Psoas muscle (tissue), 7 donors: ENCODE measurements at regions not wholly inside any gene's neighbourhood (a gene's known extent, or its start where the extent isn't known, plus 50 kb on each side); places are given as distances from the start of the nearest gene placed in this dataset.

Source experiments
- ATAC-seq, 4 donors: fragments of 200-7000 bp; cut with Tn5 transposase; one replicate each; pipeline ENCODE4 v1.9.1; 2020; ENCODE audit warnings: moderate library complexity in 3 of 4, mild to moderate bottlenecking in 2 of 4
- DNase-seq, 2 donors: peaks; one replicate each; pipeline ENCODE4 v3.0.0-alpha.2; 2020
- H3K27ac ChIP-seq: fragments of 200-600 bp; one replicate; pipeline ENCODE4 v1.8.0; 2022
- H3K27me3 ChIP-seq, 3 donors: fragments of 200-600 bp in 1 of 3; one replicate each; pipeline versions ENCODE4 v1.6.1 to v1.8.0; 2013 to 2022; ENCODE audit warnings: low read length in 2 of 3, mild to moderate bottlenecking in 2 of 3, moderate library complexity in 1 of 3; ENCODE audit not compliant: insufficient read depth in 3 of 3
- H3K36me3 ChIP-seq, 2 donors: fragments of 200-600 bp in 1 of 2; one replicate each; pipeline versions ENCODE4 v1.6.1 to v1.8.0; 2013 to 2022; ENCODE audit warnings: low read depth in 1 of 2, mild to moderate bottlenecking in 1 of 2, moderate library complexity in 1 of 2; ENCODE audit not compliant: insufficient read depth in 1 of 2
- H3K4me1 ChIP-seq: fragments of 200-600 bp; one replicate; pipeline ENCODE4 v1.8.0; 2022
- H3K4me3 ChIP-seq: fragments of 200-600 bp; one replicate; pipeline ENCODE4 v1.8.0; 2022; ENCODE audit warnings: mild to moderate bottlenecking
- H3K9me3 ChIP-seq: fragments of 200-600 bp; one replicate; pipeline ENCODE4 v1.8.0; 2022
- CTCF ChIP-seq: fragments of 200-600 bp; IDR thresholded peaks from one replicate; pipeline ENCODE4 v1.8.0; 2022; ENCODE audit warnings: antibody characterized with exemption
- WGBS, 3 donors: extraction: QIAGEN DNeasy Blood & Tissue Kit; methylation state at CpG; one replicate each; pipeline versions ENCODE4 v1.1.6 to v1.1.7; 2013; 5-methylcytosine and 5-hydroxymethylcytosine counted together
- intact Hi-C, 2 donors: fragments of 100-400 bp; cut with DNase I; formaldehyde crosslinking; loops; one replicate each; pipeline versions ENCODE4 v1.11.0 to v1.14.2; 2022
- donor health status: healthy with polysubstance abuse.
- donor health status: DM: no; HTN: no; CAD: no; lungs with moderate emphysema.
- donor health status: Bipolar disorder and iron deficiency.
- donor health status: healthy.
- donor health status: DM: yes; HTN: yes; CAD: no.
- donor health status: DM: no; HTN: no; CAD: no.
- donor health status: DM: yes; HTN: yes; CAD: no.

GRCh38 chr4:28518561-28519165, 1658.0 kb downstream of the STIM2 start:
- no peak for DNase-seq
- Histone ChIP-seq H3K4me3 (no peak overlapping the region), H3K27me3 (no peaks in the 10 kb centered on the region), H3K9me3 (no peaks in the 10 kb centered on the region), H3K27ac (no peak overlapping the region), H3K36me3 (no peaks in the 10 kb centered on the region), H3K4me1 (no peaks in the 10 kb centered on the region)
- no peak for ATAC-seq
- intact Hi-C loops: no loop called here
- WGBS, 3 donors: 58 to 83% (median 72%) methylated on average over 1 of the region's 1 CpG
- no peak for TF ChIP-seq CTCF

DNA sequence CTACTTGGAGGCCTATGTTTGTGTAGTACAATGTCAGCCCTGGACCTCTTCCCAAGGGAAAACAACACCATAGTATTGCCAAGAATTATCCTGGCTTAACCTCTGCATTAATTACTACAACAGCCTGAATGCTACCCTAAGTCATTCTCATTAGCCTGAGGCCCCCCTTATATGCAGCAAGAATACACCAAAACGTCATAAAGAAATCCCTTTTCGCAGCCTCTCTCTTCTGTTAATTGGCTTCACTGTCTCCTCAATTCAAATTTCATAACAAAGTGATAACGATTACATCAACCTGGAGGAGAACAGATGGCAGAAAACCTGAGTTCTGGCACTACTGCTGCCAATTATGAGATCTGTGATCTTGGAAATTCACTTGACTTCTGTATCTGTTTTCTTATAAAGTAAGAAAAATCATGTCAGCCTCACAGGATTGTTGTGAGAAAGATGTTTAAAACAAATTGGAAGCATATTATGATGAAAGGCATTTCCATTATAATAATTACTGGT, 1663.1 kb downstream of the STIM2 start:
- no peak for ATAC-seq
- no peaks in the 10 kb centered on the region for H3K36me3 ChIP-seq
- intact Hi-C loops: no loop called here
- no peak for TF ChIP-seq CTCF
- H3K27ac ChIP-seq: no peak overlapping the region
- H3K27me3 ChIP-seq: no peaks in the 10 kb centered on the region
- H3K4me3 ChIP-seq: no peak overlapping the region
- no peak for DNase-seq
- no peaks in the 10 kb centered on the region for H3K4me1 ChIP-seq
- H3K9me3 ChIP-seq: no peaks in the 10 kb centered on the region
- WGBS, 3 donors: 60 to 77% (median 66%) methylated on average over 3 of the region's 3 CpGs

DNA sequence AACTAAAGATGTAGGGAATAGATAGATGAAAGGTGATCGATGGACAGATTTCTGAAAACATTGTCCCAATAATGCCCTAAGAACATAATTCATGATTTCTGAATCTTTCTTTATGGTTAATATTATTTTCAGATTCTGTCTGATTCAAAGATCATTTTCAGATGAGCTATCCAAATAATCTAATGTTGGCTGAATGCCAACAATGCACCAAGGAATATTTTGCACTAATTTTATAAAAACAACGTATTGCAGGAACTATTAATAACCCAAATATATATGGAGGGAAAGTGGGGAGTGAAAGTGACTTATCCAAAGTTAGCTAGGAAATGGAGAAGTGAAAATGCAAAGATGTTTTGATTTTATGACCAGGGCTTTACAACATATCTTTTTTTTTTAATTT, 1675.5 kb downstream of the STIM2 start:
- Histone ChIP-seq H3K9me3 (no peaks in the 10 kb centered on the region), H3K4me1 (no peaks in the 10 kb centered on the region), H3K27me3 (no peaks in the 10 kb centered on the region), H3K36me3 (no peaks in the 10 kb centered on the region), H3K27ac (no peak overlapping the region), H3K4me3 (no peak overlapping the region)
- intact Hi-C loops: no loop called here
- TF ChIP-seq CTCF: no peak
- no peak for DNase-seq
- ATAC-seq: no peak
- WGBS, 3 donors: 70 to 79% (median 73%) methylated on average over 2 of the region's 2 CpGs

DNA sequence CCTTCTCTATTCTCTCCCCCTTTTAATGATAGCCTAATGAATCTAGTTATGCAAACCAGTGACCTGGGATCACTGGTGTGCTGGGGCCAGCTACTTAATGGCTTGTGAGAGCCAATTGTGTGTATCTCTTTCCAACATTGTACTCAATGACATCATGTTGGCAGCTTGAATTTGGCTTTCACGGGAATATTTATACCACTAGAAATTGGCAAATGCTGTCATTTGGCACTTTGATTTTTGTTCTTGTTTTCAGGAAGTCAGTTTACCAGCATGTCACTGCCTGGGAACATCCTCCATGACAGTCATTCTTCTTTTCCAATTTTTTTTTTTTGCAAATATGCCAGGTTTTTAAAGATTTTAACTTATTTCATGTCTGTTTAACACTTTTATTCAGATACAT, 1685.3 kb downstream of the STIM2 start:
- ATAC-seq: no peak
- DNase-seq: no peak
- Histone ChIP-seq H3K27me3 (no peaks in the 10 kb centered on the region), H3K4me1 (no peaks in the 10 kb centered on the region), H3K27ac (no peak overlapping the region), H3K4me3 (no peak overlapping the region), H3K9me3 (no peaks in the 10 kb centered on the region), H3K36me3 (no peaks in the 10 kb centered on the region)
- no peak for TF ChIP-seq CTCF
- intact Hi-C loops: no loop called here
- WGBS, 3 donors: 13 to 24% (median 19%) methylated on average over 1 of the region's 1 CpG

GRCh38 chr4:28548136-28548535, 1687.5 kb downstream of the STIM2 start:
- Histone ChIP-seq H3K4me1 (no peaks in the 10 kb centered on the region), H3K4me3 (no peak overlapping the region), H3K36me3 (no peaks in the 10 kb centered on the region), H3K27ac (no peak overlapping the region), H3K9me3 (no peaks in the 10 kb centered on the region), H3K27me3 (no peaks in the 10 kb centered on the region)
- ATAC-seq (no peak), DNase-seq (no peak)
- no peak for TF ChIP-seq CTCF
- 36 to 42% (median 41%) methylated on average over 3 of the region's 3 CpGs for WGBS, 3 donors
- intact Hi-C loops: no loop called here
